ENCODE measurements at regions not wholly inside any gene's neighbourhood (a gene's known extent, or its start where the extent isn't known, plus 50 kb on each side); places are given as distances from the start of the nearest gene placed in this dataset.
A peak's percentile ranks its signal among the peaks of the same experiment; 100 is the strongest.

GRCh38 chr5:172569861-172570558 lies 71.1 kb upstream of the NEURL1B start:
- DNase-seq (ENCODE audit: low read depth), result no peak

GRCh38 chr5:172568308-172568910 lies 72.7 kb upstream of the NEURL1B start:
- no peak for DNase-seq (ENCODE audit: low read depth)

GRCh38 chr5:172567843-172568242 lies 73.2 kb upstream of the NEURL1B start:
- DNase-seq (ENCODE audit: low read depth), result no peak

- no peak for DNase-seq (ENCODE audit: low read depth)
Measured at GRCh38 chr5:172567294-172567693, 73.8 kb upstream of the NEURL1B start.

- no peak for DNase-seq (ENCODE audit: low read depth)
Measured at GRCh38 chr5:172565931-172566665, 75.0 kb upstream of the NEURL1B start.

GRCh38 chr5:172565455-172565854 lies 75.6 kb upstream of the NEURL1B start:
- DNase-seq (ENCODE audit: low read depth), result no peak

- DNase-seq (ENCODE audit: low read depth), result no peak
Measured at GRCh38 chr5:172564883-172565282, 76.2 kb upstream of the NEURL1B start.

- DNase-seq (ENCODE audit: low read depth), result no peak
Measured at GRCh38 chr5:172564188-172564587, 76.9 kb upstream of the NEURL1B start.

GRCh38 chr5:172562443-172562842 lies 78.6 kb upstream of the NEURL1B start:
- no peak for DNase-seq (ENCODE audit: low read depth)

GRCh38 chr5:172561151-172561550 lies 79.9 kb upstream of the NEURL1B start:
- DNase-seq (ENCODE audit: low read depth), result peak; percentile 68

GRCh38 chr5:172559004-172559932 lies 81.8 kb upstream of the NEURL1B start:
- DNase-seq (ENCODE audit: low read depth), result peak; percentile 92

GRCh38 chr5:172558076-172558976 lies 82.7 kb upstream of the NEURL1B start:
- DNase-seq (ENCODE audit: low read depth), result no peak

- DNase-seq (ENCODE audit: low read depth), result no peak
Measured at GRCh38 chr5:172556971-172557461, 84.0 kb upstream of the NEURL1B start.

GRCh38 chr5:172556262-172556661 lies 84.8 kb upstream of the NEURL1B start:
- DNase-seq (ENCODE audit: low read depth), result no peak

GRCh38 chr5:172554562-172554961 lies 86.5 kb upstream of the NEURL1B start:
- no peak for DNase-seq (ENCODE audit: low read depth)

- no peak for DNase-seq (ENCODE audit: low read depth)
Measured at GRCh38 chr5:172553903-172554302, 87.2 kb upstream of the NEURL1B start.

GRCh38 chr5:172553167-172553566 lies 87.9 kb upstream of the NEURL1B start:
- DNase-seq (ENCODE audit: low read depth), result no peak

GRCh38 chr5:172550996-172551395 lies 90.1 kb upstream of the NEURL1B start:
- DNase-seq (ENCODE audit: low read depth), result no peak

- DNase-seq (ENCODE audit: low read depth), result no peak
Measured at GRCh38 chr5:172550096-172550765, 90.8 kb upstream of the NEURL1B start.

GRCh38 chr5:172549696-172550095 lies 91.4 kb upstream of the NEURL1B start:
- DNase-seq (ENCODE audit: low read depth), result no peak
